ENCODE measurements at regions not wholly inside any gene's neighbourhood (a gene's known extent, or its start where the extent isn't known, plus 50 kb on each side); places are given as distances from the start of the nearest gene placed in this dataset.

- TF ChIP-seq CTCF (IDR thresholded peaks at IDR 0.05; ENCODE audit: low read length) (no peak), EZH2 (optimal IDR thresholded peaks at IDR 0.05; ENCODE audit: low read depth, low read length) (no peak)
Observed at GRCh38 chr15:39040861-39041260, 476.2 kb upstream of the RASGRP1 start.

Data from MM.1S (cell line).